ENCODE measurements at regions not wholly inside any gene's neighbourhood (a gene's known extent, or its start where the extent isn't known, plus 50 kb on each side); places are given as distances from the start of the nearest gene placed in this dataset.
A peak's percentile ranks its signal among the peaks of the same experiment; 100 is the strongest.

DNA sequence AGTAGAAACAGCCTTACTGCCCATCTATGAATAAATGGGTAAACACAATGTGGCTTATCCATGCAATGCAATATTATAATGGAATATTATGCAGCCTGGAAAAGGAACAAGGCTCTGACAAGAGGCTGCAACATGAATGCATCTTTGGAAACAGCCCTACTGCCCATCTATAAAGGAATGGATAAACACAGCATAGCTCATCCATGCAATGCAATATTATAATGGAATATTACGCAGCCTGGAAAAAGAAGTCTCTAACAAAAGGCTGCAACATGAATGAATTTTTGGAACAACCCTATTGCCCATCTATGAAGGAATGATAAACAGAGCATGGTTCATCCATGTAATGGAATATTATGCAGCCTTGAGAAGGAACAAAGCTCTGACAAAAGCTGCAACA is 161.0 kb downstream of the CRLF2 start:
- Histone ChIP-seq H3K23me2 (ENCODE audit: low read depth, low read length) (no peaks in the 10 kb centered on the region), H3K27me3 (replicated peaks in 1 of 4; ENCODE audit: control insufficient read depth in 3 of 4, extremely low read depth in 1 of 4, insufficient read depth in 3 of 4, low read length in 3 of 4) (no peaks in the 10 kb centered on the region), H3K14ac (ENCODE audit: insufficient read length) (no peak overlapping the region), H3K79me2 (ENCODE audit: control insufficient read depth in 1 of 2, insufficient read depth in 2 of 2, low read length in 2 of 2) (no peaks in the 10 kb centered on the region), H2AFZ (ENCODE audit: low read length) (no peak overlapping the region), H4K5ac (ENCODE audit: insufficient read length, low read depth, low read length) (no peak overlapping the region), H4K91ac (replicated peaks; ENCODE audit: insufficient read length, low read length) (no peak overlapping the region), H2AK5ac (ENCODE audit: low read depth, low read length) (no peak overlapping the region), H4K8ac (ENCODE audit: extremely low read depth, insufficient read depth, low read length) (no peak overlapping the region), H3K4me1 (replicated peaks in 1 of 4; ENCODE audit: control insufficient read depth in 3 of 4, insufficient read depth in 4 of 4, low read length in 3 of 4) (no peaks in the 10 kb centered on the region), H2BK120ac (replicated peaks; ENCODE audit: low read depth, low read length) (no peak overlapping the region), H3K79me1 (ENCODE audit: low read depth, low read length) (no peaks in the 10 kb centered on the region), H3K4ac (replicated peaks; ENCODE audit: insufficient read length, low read depth, low read length) (no peak overlapping the region), H3K27ac (ENCODE audit: low read depth, low read length) (no peak overlapping the region), H3K4me2 (ENCODE audit: insufficient read depth in 1 of 2, low read depth in 2 of 2, low read length in 2 of 2) (no peak overlapping the region), H2BK15ac (ENCODE audit: low read length) (no peak overlapping the region), H2BK20ac (ENCODE audit: low read length) (no peak overlapping the region), H2BK5ac (ENCODE audit: low read depth, low read length) (no peak overlapping the region), H3K4me3 (ENCODE audit: extremely low read depth in 1 of 4, insufficient read depth in 2 of 4, low read depth in 3 of 4, low read length in 4 of 4) (no peak overlapping the region), H3K9me3 (ENCODE audit: insufficient read depth in 2 of 2, low read depth in 1 of 2, low read length in 1 of 2) (peaks cover 6 to 25% of the 10 kb centered on the region in 2 experiments; a peak in 2 of 4 replicates), H3K36me3 (ENCODE audit: control insufficient read depth in 2 of 4, insufficient read depth in 4 of 4, low read length in 3 of 4) (no peaks in the 10 kb centered on the region), H4K20me1 (replicated peaks in 1 of 2; ENCODE audit: control insufficient read depth in 1 of 2, insufficient read depth in 2 of 2, low read length in 2 of 2) (no peaks in the 10 kb centered on the region), H3K9ac (replicated peaks in 1 of 4; ENCODE audit: extremely low read depth in 1 of 4, low read depth in 3 of 4, low read length in 3 of 4) (no peak overlapping the region), H3K23ac (ENCODE audit: insufficient read length) (no peak overlapping the region), H3K56ac (replicated peaks; ENCODE audit: insufficient read length, low read depth, low read length) (no peak overlapping the region), H2BK12ac (ENCODE audit: low read depth, low read length) (no peak overlapping the region), H3K18ac (ENCODE audit: extremely low read depth, low read length) (no peak overlapping the region)
- FAIRE-seq = no peak
- no peak for TF ChIP-seq SIN3A (conservative IDR thresholded peaks at IDR 0.05 in 1 of 2, IDR thresholded peaks at IDR 0.05 in 1 of 2; ENCODE audit: low read depth in 1 of 2, low read length in 2 of 2)
- no peak for TF ChIP-seq GABPA (IDR thresholded peaks at IDR 0.05; ENCODE audit: borderline replicate concordance, insufficient read depth, low read length)
- peak; percentile 90 for TF ChIP-seq KDM1A (IDR thresholded peaks at IDR 0.05; ENCODE audit: borderline replicate concordance, low read length)
- TF ChIP-seq HDAC2 (IDR thresholded peaks at IDR 0.05; ENCODE audit: borderline replicate concordance in 1 of 2, low read depth in 2 of 2, low read length in 2 of 2) = 0 out of 4 replicates have a peak, but pooled peaks of 1 of the 2 experiments have one; percentile 28
- DNase-seq (ENCODE audit: low read depth in 1 of 2, low spot score in 2 of 2) = no peak
- POLR2A ChIA-PET (ENCODE audit: partially characterized antibody) = no interaction called here
- WGBS, 2 experiments (ENCODE audit: extremely low coverage in 1 of 2, insufficient coverage in 1 of 2, insufficient read length in 1 of 2, insufficient replicate concordance in 2 of 2, low coverage in 1 of 2, low lambda C conversion rate in 2 of 2, missing lambda C conversion rate in 1 of 2) = 95% methylated on average over 1 of the region's 1 CpG; no CpG with 5 or more reads in 1 of the 2 experiments
- CTCF ChIA-PET (ENCODE audit: partially characterized antibody) = no interaction called here

All from H1 (cell line).